ENCODE measurements at regions not wholly inside any gene's neighbourhood (a gene's known extent, or its start where the extent isn't known, plus 50 kb on each side); places are given as distances from the start of the nearest gene placed in this dataset.
"Not testable (repeated sequence)": the region's sequence is repeated elsewhere in the genome, so short reads cannot be mapped to it uniquely, and the experiment has no call there.

DNA sequence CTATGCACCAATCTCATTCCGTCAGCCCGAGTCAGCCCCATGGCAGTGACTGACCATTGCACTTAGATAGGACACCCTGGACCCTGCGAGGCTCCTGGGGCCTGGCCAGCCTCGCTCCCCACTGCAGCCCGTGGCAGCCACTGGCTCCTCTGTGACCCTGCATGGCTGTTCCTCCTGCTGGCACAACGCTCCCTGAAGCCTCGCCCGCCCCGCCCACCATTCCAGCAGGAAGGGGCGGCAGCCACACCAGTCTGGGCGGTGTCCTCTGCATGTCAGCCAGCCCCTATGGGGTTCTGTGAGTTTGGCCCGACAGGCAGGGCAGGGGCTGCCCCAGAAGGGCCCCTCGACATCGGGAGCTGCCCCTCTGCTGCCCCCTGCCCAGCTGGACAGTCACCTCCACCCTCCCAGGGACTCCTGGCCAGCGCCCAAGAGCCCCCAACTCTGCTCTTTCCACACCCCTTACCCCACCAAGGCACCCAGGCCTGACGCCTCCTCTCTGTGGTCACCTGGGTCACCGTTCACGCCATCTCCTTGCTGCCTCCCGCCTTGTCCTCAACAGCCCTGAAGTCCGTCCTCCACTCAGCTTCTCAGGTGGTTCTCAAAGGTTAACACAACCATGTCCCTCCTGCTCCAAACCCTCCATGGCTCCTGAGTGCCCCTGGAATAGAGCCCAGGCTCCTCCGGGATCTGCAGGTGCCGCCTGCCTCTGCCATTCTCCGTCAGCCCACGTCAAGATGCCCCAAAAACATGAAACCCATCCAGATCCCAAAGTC, 103.5 kb downstream of the MICALL2 start:
- TF ChIP-seq, protein P1, sequence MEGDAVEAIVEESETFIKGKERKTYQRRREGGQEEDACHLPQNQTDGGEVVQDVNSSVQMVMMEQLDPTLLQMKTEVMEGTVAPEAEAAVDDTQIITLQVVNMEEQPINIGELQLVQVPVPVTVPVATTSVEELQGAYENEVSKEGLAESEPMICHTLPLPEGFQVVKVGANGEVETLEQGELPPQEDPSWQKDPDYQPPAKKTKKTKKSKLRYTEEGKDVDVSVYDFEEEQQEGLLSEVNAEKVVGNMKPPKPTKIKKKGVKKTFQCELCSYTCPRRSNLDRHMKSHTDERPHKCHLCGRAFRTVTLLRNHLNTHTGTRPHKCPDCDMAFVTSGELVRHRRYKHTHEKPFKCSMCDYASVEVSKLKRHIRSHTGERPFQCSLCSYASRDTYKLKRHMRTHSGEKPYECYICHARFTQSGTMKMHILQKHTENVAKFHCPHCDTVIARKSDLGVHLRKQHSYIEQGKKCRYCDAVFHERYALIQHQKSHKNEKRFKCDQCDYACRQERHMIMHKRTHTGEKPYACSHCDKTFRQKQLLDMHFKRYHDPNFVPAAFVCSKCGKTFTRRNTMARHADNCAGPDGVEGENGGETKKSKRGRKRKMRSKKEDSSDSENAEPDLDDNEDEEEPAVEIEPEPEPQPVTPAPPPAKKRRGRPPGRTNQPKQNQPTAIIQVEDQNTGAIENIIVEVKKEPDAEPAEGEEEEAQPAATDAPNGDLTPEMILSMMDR (conservative IDR thresholded peaks at IDR 0.05; ENCODE audit: control insufficient read depth, insufficient read depth, low read depth, low read length), result no peak
- DNase-seq (ENCODE audit: low read depth), result no peak
- no peak overlapping the region for H3K4me3 ChIP-seq (ENCODE audit: control insufficient read depth, low read depth, low read length)

DNA sequence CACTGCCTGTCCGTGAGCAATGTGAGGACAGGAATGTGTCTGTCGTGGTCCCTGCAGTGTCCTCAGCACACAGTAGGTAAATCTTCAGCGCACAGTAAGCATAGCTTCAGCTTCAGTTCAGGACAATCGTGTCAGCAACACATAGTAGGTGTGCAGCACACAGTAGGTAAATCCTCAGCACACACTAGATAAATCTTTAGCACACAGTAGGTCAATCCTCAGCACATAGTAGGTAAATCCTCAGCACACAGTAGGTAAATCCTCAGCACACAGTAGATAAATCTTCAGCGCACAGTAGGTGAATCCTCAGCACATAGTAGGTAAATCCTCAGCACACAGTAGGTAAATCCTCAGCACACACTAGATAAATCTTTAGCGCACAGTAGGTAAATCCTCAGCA, 102.4 kb downstream of the MICALL2 start:
- DNase-seq (ENCODE audit: low read depth); H3K4me3 ChIP-seq (ENCODE audit: control insufficient read depth, low read depth, low read length): not testable (repeated sequence)

DNA sequence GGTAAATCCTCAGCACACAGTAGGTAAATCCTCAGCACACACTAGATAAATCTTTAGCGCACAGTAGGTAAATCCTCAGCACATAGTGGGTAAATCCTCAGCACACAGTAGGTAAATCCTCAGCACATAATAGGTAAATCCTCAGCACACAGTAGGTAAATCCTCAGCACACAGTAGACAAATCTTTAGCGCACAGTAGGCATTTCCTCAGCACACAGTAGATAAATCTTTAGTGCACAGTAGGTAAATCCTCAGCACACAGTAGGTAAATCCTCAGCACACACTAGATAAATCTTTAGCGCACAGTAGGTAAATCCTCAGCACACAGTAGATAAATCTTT, 102.0 kb downstream of the MICALL2 start:
- not testable (repeated sequence) for DNase-seq (ENCODE audit: low read depth); H3K4me3 ChIP-seq (ENCODE audit: control insufficient read depth, low read depth, low read length)

DNA sequence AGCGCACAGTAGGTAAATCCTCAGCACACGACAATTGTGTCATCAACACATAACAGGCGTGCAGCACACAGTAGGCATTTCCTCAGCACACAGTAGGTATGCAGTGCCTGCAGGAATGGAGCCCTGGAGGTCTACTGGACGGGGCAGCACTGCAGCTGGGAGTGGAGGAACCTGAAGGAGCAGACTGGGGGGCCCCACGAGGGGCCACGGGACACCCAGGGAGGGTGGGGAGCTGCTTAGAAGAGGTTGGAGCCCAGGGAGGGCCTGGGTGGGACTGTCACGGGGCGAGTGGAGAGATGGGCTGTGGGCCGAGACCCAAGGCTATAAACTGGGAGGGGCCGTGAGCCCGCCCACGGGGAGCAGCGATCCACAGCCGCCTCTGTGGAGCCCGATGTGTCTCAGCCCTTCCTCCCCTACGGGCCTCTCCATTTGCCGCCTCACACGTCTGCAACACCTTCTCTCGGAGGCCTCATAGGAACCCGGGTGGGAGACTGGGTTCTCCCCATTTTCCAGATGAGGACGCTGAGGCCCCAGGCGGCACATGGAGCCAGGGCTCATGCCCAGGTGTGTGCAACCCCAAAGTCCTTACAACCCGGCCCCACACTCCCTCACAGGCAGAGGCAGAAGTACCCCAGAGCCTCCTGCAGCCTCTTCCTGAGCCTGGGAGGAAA, 101.5 kb downstream of the MICALL2 start:
- no peak overlapping the region for H3K4me3 ChIP-seq (ENCODE audit: control insufficient read depth, low read depth, low read length)
- DNase-seq (ENCODE audit: low read depth), result no peak
- TF ChIP-seq, protein P1 (conservative IDR thresholded peaks at IDR 0.05; ENCODE audit: control insufficient read depth, insufficient read depth, low read depth, low read length), result no peak

DNA sequence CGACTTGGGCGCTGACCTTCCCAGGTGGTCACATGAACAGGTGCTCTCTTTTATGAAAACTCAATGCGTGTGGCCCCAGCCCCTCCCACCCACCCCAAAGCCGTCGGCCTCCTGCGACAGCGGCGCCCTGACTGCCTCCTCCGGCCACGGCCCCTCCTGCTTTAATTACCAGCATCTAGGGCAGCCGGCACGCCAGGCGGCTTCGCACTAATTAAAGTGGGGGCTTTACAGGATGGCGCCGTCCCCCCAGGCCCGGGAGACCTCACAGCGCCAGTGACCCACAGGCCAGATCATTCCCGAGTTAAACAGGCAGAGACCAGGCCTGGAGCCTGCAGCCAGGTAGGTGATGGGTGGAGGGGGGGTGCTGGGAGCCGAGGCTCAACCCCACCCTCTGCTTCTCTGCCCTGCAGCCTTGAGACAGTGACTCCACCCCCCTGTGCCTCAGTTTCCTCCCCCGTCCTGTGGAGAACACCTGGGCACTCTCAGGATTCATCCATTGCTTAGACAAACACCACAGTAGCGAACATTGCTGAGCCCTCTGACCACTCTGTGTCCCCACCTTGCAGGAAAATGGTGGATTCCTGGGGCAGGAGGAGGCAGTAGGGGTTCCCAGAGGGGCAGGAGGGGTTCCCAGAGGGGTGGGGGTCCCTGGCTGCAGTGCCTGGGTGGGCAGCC, 100.8 kb downstream of the MICALL2 start:
- TF ChIP-seq, protein P1 (conservative IDR thresholded peaks at IDR 0.05; ENCODE audit: control insufficient read depth, insufficient read depth, low read depth, low read length), result no peak
- no peak for DNase-seq (ENCODE audit: low read depth)
- H3K4me3 ChIP-seq (ENCODE audit: control insufficient read depth, low read depth, low read length), result no peak overlapping the region

DNA sequence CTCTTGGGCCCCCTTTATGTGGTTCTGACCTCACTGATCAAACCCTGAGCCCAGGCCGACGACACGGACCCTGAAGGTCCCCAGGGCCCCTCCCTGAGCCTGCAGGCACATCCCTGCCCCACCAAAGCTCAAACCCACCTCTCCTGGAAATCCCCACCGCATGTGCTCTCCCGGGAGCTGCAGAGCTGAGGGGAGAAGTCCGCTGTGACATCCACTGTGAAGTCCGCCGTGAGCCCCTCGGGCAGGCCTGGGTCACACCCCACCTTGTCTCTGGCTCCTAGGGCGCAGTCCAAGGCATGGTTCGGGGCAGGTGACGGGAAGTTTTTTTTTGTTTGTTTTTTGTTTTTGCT, 100.2 kb downstream of the MICALL2 start:
- TF ChIP-seq, protein P1 (conservative IDR thresholded peaks at IDR 0.05; ENCODE audit: control insufficient read depth, insufficient read depth, low read depth, low read length), result no peak
- DNase-seq (ENCODE audit: low read depth), result no peak
- no peak overlapping the region for H3K4me3 ChIP-seq (ENCODE audit: control insufficient read depth, low read depth, low read length)

DNA sequence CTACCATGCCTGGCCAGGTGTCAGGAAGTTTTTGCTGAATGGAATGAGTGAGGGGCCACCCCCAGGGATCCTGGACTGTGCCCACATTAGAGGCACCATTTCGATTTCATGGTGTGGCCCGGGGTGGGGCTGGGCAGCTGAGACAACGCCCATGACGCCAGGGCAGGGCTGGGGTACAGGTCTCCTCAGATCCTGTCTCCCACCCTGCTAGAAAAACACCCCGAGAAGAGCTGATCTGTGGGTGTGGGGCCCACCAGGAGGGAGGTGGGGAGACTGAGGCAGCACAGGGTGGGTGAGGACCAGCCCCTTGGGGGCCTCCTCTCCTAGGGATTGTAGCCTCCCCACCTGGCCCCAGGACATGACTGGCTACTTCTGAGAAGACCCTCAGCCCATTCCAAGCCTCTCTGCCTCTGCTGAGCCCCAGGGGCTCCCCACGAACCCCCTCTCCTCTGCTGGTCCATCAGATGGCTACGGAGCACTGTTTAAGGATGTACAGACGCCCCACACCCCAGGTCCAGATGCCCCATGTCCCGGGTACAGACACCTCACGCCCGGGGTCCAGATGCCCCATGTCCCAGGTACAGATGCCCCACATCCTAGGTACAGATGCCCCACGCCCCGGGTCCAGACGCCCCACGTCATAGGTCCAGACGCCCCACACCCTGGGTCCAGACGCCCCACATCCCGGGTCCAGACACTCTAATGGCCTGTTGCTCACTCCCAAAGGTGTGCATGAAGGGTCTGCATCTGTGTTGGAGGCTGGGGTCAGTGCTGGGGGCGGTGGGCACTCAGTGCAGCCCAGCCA, 99.4 kb downstream of the MICALL2 start:
- DNase-seq (ENCODE audit: low read depth), result no peak
- TF ChIP-seq, protein P1 (conservative IDR thresholded peaks at IDR 0.05; ENCODE audit: control insufficient read depth, insufficient read depth, low read depth, low read length), result no peak
- no peak overlapping the region for H3K4me3 ChIP-seq (ENCODE audit: control insufficient read depth, low read depth, low read length)

Data from fibroblast of mammary gland (primary cell).